ENCODE measurements at regions not wholly inside any gene's neighbourhood (a gene's known extent, or its start where the extent isn't known, plus 50 kb on each side); places are given as distances from the start of the nearest gene placed in this dataset.

DNA sequence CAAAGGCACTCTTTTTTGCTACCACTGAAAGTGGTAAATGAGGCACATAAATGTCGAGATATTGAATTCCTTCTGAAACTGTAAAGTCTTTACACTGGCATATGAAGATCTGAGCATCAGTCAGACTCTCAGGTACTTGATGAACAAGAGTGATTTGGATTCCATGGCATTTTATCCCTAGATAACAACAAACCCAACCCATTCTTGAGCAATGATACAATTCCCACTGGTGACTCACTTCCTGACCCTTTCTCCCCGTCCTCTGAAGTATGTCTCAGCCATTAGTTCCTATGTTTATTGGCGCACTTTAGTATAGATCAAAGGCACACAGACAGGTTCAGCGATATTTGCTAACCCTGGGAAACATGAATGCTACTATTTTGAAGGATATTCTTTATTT is 147.0 kb upstream of the RBFOX1 start:
- DNase-seq (ENCODE audit: extremely low read depth, low read depth): no peak

- no peak for DNase-seq (ENCODE audit: extremely low read depth, low read depth)
These were observed 147.5 kb upstream of the RBFOX1 start for GRCh38 chr16:7185165-7185564.

- no peak for DNase-seq (ENCODE audit: extremely low read depth, low read depth)
These were observed 148.9 kb upstream of the RBFOX1 start for GRCh38 chr16:7183768-7184167.

- DNase-seq (ENCODE audit: extremely low read depth, low read depth): no peak
These were observed 150.0 kb upstream of the RBFOX1 start for GRCh38 chr16:7182510-7183109.

- no peak for DNase-seq (ENCODE audit: extremely low read depth, low read depth)
These were observed 154.8 kb upstream of the RBFOX1 start for GRCh38 chr16:7177875-7178274.

DNA sequence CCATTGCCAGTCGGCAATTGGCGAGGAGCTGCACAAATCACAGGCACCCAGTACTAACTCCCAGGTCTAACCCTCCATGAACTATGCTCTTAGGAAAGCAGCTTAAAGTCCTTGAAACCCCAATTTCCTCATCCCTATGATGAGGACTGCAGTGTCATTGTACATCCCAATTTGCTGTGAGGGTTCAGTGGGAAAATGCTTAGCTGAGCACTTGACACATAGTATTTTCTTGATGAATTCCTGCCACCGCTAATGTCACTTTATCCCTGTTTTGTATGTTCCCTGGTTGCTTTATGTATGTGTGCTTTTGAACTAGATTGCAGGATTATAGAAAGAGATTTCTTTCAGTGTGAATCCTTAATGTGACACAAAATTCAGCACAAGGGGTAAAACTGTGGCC is 161.5 kb upstream of the RBFOX1 start:
- DNase-seq (ENCODE audit: extremely low read depth, low read depth): no peak

- no peak for DNase-seq (ENCODE audit: extremely low read depth, low read depth)
These were observed 165.0 kb upstream of the RBFOX1 start for GRCh38 chr16:7167626-7168025.

GRCh38 chr16:7161891-7162290 is 170.8 kb upstream of the RBFOX1 start:
- DNase-seq (ENCODE audit: extremely low read depth, low read depth): no peak

DNA sequence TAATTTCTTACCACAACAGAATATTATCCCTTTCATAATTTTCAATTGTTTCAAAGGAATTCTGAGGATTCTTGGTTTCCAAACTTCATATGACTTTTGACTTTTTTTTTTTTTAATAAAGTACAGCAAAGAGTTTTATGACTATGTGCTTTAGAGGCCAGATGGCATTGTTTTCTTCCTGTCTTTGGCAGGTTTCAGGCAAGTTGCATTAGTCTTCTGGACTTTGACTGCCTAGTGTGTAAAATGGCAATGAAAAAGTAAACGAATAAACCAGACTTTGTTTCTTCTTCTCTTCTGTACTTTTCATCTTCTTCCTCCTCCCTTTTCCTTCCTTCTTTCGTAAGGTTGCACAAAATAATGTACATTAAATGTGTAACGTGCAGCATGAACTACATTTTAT is 172.6 kb upstream of the RBFOX1 start:
- DNase-seq (ENCODE audit: extremely low read depth, low read depth): no peak

GRCh38 chr16:7158481-7158880 is 174.2 kb upstream of the RBFOX1 start:
- no peak for DNase-seq (ENCODE audit: extremely low read depth, low read depth)

DNA sequence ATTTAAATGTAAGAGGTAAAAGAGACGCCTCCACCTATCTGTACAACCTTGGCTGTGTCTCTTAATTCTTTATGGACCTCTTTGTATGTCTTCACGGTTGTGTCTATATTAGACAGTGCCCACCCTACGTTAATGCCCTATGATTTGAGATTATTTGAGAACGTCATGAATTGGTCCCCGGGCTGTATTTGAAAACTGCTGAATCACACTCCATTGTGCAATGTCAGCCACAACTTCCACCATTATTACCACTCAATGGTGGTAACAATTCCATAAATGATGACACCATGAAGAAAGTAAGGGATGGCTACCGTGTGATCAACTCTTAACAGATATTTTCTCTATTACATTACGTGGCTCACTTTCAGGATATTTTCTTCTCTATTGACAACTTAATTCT is 182.4 kb upstream of the RBFOX1 start:
- no peak for DNase-seq (ENCODE audit: extremely low read depth, low read depth)

- DNase-seq (ENCODE audit: extremely low read depth, low read depth): no peak
These were observed 184.0 kb upstream of the RBFOX1 start for GRCh38 chr16:7148606-7149005.

DNA sequence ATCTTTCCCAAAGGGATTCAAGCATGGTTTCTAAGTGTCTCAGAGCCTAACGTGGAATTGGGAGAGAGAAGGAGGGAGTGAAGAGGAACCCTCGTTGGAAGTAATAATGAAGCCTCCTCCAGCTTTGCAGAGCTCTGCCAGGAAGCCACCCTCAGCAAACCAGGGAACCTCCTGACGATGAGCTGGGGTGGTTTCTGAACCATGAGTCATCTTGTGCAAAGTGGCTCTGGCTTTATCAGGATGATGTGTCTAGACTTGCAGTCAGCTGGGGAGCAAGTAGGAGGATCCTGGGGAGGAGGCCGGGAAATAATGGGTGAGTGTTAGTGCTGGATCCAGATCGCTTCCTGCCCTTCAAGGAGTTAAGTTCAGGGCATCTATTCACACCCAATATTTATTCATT is 191.7 kb upstream of the RBFOX1 start:
- DNase-seq (ENCODE audit: extremely low read depth, low read depth): no peak

GRCh38 chr16:7137560-7138330 is 194.9 kb upstream of the RBFOX1 start:
- DNase-seq (ENCODE audit: extremely low read depth, low read depth): peak; percentile 35

- DNase-seq (ENCODE audit: extremely low read depth, low read depth): no peak
These were observed 200.2 kb upstream of the RBFOX1 start for GRCh38 chr16:7132465-7132864.

DNA sequence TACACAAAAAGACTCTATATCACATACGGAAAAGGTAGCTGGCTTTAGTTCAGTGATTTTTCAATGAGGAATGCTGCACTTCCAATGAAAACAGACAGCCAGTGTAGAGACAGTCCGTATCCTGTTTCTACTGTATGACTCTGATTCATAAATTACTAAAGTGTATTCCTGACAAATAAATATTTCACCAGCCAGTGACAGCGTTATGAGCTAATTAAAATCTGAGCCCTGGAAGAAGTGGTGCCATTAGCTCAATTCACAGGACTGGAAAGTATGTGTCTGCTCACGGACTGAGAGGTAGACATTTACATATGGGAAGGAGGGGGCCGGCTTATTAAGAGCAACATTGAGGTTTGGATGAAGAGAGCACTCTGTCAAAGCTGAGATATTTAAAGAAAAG is 207.9 kb upstream of the RBFOX1 start:
- DNase-seq (ENCODE audit: extremely low read depth, low read depth): no peak

GRCh38 chr16:7124242-7124641 is 208.4 kb upstream of the RBFOX1 start:
- DNase-seq (ENCODE audit: extremely low read depth, low read depth): no peak

DNA sequence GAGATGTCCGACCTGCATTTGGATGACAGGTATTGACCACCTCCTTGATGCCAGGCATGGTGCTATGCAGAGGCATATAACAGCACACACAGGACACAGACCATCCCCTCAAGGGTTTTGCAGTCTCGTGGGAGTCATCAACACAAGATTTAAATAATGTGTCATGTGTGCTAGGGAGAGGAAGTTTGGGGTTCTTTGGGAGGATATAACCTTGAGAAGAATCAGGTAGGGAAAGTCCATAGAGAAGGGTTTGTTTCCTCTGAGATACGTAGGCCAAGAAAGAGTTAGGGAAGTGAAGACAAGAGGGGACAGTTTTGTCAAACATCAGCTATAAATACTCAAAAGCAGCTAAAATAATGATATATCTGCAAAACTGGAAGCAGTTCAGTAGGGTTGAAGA is 215.9 kb upstream of the RBFOX1 start:
- no peak for DNase-seq (ENCODE audit: extremely low read depth, low read depth)

DNA sequence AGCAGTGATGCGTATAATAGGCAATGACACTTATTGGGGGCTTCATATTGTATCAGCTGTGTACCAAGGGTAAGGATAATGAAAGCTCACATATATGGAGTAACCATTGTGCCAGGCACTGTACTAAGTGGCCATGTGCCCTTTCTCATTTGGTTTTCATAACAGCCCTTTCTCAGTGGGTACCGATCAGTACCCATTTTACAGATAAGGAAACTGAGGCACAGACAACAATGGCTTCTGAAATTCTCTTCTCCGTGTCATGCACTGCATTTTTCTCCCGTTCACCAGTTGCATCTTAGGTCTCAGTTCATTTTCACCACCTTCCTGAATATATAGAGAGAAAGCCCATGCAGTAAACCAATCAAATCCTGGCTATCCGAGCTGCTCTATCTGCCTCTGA is 216.7 kb upstream of the RBFOX1 start:
- no peak for DNase-seq (ENCODE audit: extremely low read depth, low read depth)

GRCh38 chr16:7113949-7114348 is 218.7 kb upstream of the RBFOX1 start:
- DNase-seq (ENCODE audit: extremely low read depth, low read depth): no peak

GRCh38 chr16:7113395-7113794 is 219.2 kb upstream of the RBFOX1 start:
- DNase-seq (ENCODE audit: extremely low read depth, low read depth): no peak

GRCh38 chr16:7111265-7111664 is 221.4 kb upstream of the RBFOX1 start:
- no peak for DNase-seq (ENCODE audit: extremely low read depth, low read depth)

GRCh38 chr16:7107436-7107835 is 225.2 kb upstream of the RBFOX1 start:
- DNase-seq (ENCODE audit: extremely low read depth, low read depth): no peak
